HEK293 (cell line): ENCODE measurements at regions not wholly inside any gene's neighbourhood (a gene's known extent, or its start where the extent isn't known, plus 50 kb on each side); places are given as distances from the start of the nearest gene placed in this dataset.

Experiments
- CTCF ChIA-PET: fragments of 350-600 bp; formaldehyde crosslinking; extraction: SDS; loops from one replicate; lab custom pipeline; 2021; ENCODE audit warnings: antibody characterized with exemption; lab: Yijun Ruan, JAX
- POLR2A ChIA-PET: fragments of 300-600 bp; formaldehyde crosslinking; extraction: SDS; loops from one replicate; lab custom pipeline; 2020; ENCODE audit warnings: antibody characterized with exemption, inconsistent platforms; lab: Yijun Ruan, JAX
- H3K27ac ChIP-seq: fragments of 200-500 bp; sonication (Bioruptor generic); 2 replicates; pipeline ENCODE4 v1.5.1; 2014; ENCODE audit warnings: low read depth, low read length, control low read depth, inconsistent platforms; ENCODE audit errors: extremely low read depth
- H3K36me3 ChIP-seq, 2 experiments: fragments of 200-500 bp in 1 of 2; sonication (Bioruptor generic) in 1 of 2; 1 replicate in 1 of 2; 2 replicates in 1 of 2; pipeline ENCODE4 v1.5.1; 2014 to 2017; ENCODE audit warnings: inconsistent platforms in 2 of 2, low read length in 2 of 2; ENCODE audit not compliant: control insufficient read depth in 2 of 2, insufficient read depth in 1 of 2
- H3K4me1 ChIP-seq: fragments of 200-500 bp; sonication (Bioruptor generic); 2 replicates; pipeline ENCODE4 v1.5.1; 2014; ENCODE audit warnings: mild to moderate bottlenecking, low read length, inconsistent platforms; ENCODE audit not compliant: control insufficient read depth, insufficient read depth
- H3K4me3 ChIP-seq: 2 replicates; pipeline ENCODE4 v1.5.1; 2011; ENCODE audit warnings: low read depth, mild to moderate bottlenecking, control low read depth, low read length, moderate library complexity
- H3K9me3 ChIP-seq: fragments of 200-500 bp; sonication (Bioruptor generic); 2 replicates; pipeline ENCODE4 v1.5.1; 2014; ENCODE audit warnings: low read depth, low read length, inconsistent platforms; ENCODE audit not compliant: control insufficient read depth, insufficient read depth
- BCL11A ChIP-seq: fragments of 450-650 bp; formaldehyde crosslinking; IDR thresholded peaks from 2 replicates; pipeline ENCODE4 v1.5.1; 2016; ENCODE audit warnings: low read depth, missing biosample characterization, missing genetic modification characterization
- ELK4 ChIP-seq: IDR thresholded peaks from 2 replicates; pipeline ENCODE4 v1.6.1; 2011; ENCODE audit warnings: mild to moderate bottlenecking, low read depth, low read length, borderline replicate concordance
- ZBTB17 ChIP-seq: fragments of 450-650 bp; formaldehyde crosslinking; IDR thresholded peaks from 2 replicates; pipeline ENCODE4 v1.5.1; 2016; ENCODE audit warnings: missing biosample characterization, missing genetic modification characterization
- ZBTB8A ChIP-seq: fragments of 450-650 bp; formaldehyde crosslinking; IDR thresholded peaks from 2 replicates; pipeline ENCODE4 v1.5.1; 2016; ENCODE audit warnings: missing biosample characterization, missing genetic modification characterization
- ZNF169 ChIP-seq: fragments of 450-650 bp; formaldehyde crosslinking; IDR thresholded peaks from 2 replicates; pipeline ENCODE4 v1.5.1; 2016; ENCODE audit warnings: missing biosample characterization, missing genetic modification characterization
- ZNF518A ChIP-seq: fragments of 450-650 bp; formaldehyde crosslinking; conservative IDR thresholded peaks from 2 replicates; pipeline ENCODE4 v1.5.1; 2016; ENCODE audit warnings: low read depth, missing biosample characterization, missing genetic modification characterization
- ZNF521 ChIP-seq: fragments of 450-650 bp; formaldehyde crosslinking; IDR thresholded peaks from 2 replicates; pipeline ENCODE4 v1.5.1; 2017; ENCODE audit warnings: missing biosample characterization, mild to moderate bottlenecking, missing genetic modification characterization
- ZNF555 ChIP-seq: fragments of 450-650 bp; formaldehyde crosslinking; conservative IDR thresholded peaks from 2 replicates; pipeline ENCODE4 v1.5.1; 2017; ENCODE audit warnings: missing biosample characterization, mild to moderate bottlenecking, missing genetic modification characterization, inconsistent platforms
- ZNF658 ChIP-seq: fragments of 450-650 bp; formaldehyde crosslinking; IDR thresholded peaks from 2 replicates; pipeline ENCODE4; 2016; ENCODE audit warnings: missing biosample characterization, missing genetic modification characterization
- TF ChIP-seq, protein P1 (sequence below): fragments of 450-650 bp; formaldehyde crosslinking; IDR thresholded peaks from 2 replicates; pipeline ENCODE4 v1.5.1; 2016; ENCODE audit warnings: missing biosample characterization, missing genetic modification characterization
- TF ChIP-seq, protein P2 (sequence below): fragments of 450-650 bp; formaldehyde crosslinking; IDR thresholded peaks from 2 replicates; pipeline ENCODE4 v1.5.1; 2017; ENCODE audit warnings: missing biosample characterization, missing genetic modification characterization
- TF ChIP-seq, protein P3 (sequence below): fragments of 450-650 bp; formaldehyde crosslinking; IDR thresholded peaks from 2 replicates; pipeline ENCODE4 v1.5.1; 2016; ENCODE audit warnings: missing biosample characterization, missing genetic modification characterization

DNA sequence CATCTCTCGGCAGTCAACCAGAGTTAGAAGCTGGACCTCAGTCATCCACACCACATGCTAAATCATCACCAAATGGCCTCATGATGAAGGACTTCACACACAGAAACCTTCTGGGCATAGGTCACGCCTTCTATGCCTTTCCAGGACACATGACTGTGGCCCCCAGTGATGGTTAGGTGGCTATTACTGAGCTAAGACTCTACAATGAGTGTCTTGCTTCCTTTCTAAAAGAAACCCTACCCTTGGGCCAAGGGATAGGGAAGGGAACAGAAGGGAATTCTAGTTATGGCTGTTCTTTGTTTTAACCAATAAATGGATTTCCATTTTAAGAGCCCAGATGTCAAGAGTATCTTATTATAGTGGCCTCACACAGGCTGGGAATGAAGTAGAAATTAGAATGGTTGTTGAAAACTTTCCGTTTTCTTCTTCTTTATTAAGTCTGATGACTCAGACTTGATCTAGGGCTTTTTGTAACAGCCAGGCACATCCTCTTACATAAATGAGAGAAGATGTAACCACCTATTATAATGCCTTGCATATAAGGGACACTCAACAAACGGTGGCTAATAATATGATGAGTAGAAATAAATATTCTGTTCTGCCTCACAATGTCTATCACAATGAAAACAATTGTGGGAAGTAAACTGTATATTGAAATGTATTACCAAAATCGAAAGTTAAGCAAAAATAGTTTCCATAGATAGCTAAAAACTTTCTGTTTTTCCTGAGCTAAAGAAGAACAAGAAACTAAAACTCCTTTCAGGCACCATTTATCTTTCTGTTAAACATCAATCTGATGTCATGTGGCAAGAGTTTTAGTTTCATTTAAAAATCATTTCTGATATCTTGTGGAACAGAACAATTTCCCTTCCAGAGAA is 62.5 kb upstream of the TOMM7 start:
- Histone ChIP-seq H3K4me3 (no peak overlapping the region), H3K27ac (no peak overlapping the region), H3K9me3 (no peaks in the 10 kb centered on the region), H3K36me3 (no peaks in the 10 kb centered on the region), H3K4me1 (no peaks in the 10 kb centered on the region)
- CTCF ChIA-PET: interaction anchor here (0.7 to 1.0 kb wide), 3 partner anchors 12 to 305 kb away, joined by 3 to 4 read pairs (median 3); no protein-coding TSS in a partner anchor
- no peak for TF ChIP-seq ELK4
- TF ChIP-seq, protein P1, sequence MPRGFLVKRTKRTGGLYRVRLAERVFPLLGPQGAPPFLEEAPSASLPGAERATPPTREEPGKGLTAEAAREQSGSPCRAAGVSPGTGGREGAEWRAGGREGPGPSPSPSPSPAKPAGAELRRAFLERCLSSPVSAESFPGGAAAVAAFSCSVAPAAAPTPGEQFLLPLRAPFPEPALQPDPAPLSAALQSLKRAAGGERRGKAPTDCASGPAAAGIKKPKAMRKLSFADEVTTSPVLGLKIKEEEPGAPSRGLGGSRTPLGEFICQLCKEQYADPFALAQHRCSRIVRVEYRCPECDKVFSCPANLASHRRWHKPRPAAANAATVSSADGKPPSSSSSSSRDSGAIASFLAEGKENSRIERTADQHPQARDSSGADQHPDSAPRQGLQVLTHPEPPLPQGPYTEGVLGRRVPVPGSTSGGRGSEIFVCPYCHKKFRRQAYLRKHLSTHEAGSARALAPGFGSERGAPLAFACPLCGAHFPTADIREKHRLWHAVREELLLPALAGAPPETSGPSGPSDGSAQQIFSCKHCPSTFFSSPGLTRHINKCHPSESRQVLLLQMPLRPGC (tag by site-specific recombination): no peak
- TF ChIP-seq, protein P2, sequence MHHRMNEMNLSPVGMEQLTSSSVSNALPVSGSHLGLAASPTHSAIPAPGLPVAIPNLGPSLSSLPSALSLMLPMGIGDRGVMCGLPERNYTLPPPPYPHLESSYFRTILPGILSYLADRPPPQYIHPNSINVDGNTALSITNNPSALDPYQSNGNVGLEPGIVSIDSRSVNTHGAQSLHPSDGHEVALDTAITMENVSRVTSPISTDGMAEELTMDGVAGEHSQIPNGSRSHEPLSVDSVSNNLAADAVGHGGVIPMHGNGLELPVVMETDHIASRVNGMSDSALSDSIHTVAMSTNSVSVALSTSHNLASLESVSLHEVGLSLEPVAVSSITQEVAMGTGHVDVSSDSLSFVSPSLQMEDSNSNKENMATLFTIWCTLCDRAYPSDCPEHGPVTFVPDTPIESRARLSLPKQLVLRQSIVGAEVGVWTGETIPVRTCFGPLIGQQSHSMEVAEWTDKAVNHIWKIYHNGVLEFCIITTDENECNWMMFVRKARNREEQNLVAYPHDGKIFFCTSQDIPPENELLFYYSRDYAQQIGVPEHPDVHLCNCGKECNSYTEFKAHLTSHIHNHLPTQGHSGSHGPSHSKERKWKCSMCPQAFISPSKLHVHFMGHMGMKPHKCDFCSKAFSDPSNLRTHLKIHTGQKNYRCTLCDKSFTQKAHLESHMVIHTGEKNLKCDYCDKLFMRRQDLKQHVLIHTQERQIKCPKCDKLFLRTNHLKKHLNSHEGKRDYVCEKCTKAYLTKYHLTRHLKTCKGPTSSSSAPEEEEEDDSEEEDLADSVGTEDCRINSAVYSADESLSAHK (tag by site-specific recombination): no peak
- TF ChIP-seq ZNF169 (tag by site-specific recombination): no peak
- TF ChIP-seq ZNF518A (tag by site-specific recombination): no peak
- TF ChIP-seq ZBTB17: no peak
- TF ChIP-seq, protein P3, sequence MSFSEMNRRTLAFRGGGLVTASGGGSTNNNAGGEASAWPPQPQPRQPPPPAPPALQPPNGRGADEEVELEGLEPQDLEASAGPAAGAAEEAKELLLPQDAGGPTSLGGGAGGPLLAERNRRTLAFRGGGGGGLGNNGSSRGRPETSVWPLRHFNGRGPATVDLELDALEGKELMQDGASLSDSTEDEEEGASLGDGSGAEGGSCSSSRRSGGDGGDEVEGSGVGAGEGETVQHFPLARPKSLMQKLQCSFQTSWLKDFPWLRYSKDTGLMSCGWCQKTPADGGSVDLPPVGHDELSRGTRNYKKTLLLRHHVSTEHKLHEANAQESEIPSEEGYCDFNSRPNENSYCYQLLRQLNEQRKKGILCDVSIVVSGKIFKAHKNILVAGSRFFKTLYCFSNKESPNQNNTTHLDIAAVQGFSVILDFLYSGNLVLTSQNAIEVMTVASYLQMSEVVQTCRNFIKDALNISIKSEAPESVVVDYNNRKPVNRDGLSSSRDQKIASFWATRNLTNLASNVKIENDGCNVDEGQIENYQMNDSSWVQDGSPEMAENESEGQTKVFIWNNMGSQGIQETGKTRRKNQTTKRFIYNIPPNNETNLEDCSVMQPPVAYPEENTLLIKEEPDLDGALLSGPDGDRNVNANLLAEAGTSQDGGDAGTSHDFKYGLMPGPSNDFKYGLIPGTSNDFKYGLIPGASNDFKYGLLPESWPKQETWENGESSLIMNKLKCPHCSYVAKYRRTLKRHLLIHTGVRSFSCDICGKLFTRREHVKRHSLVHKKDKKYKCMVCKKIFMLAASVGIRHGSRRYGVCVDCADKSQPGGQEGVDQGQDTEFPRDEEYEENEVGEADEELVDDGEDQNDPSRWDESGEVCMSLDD (tag by site-specific recombination): no peak
- TF ChIP-seq BCL11A (tag by site-specific recombination): no peak
- no peak for TF ChIP-seq ZBTB8A (tag by site-specific recombination)
- no peak for TF ChIP-seq ZNF658 (tag by site-specific recombination)
- TF ChIP-seq ZNF521 (tag by site-specific recombination): no peak
- no peak for TF ChIP-seq ZNF555 (tag by site-specific recombination)
- POLR2A ChIA-PET: no interaction called here
